ENCODE measurements at regions not wholly inside any gene's neighbourhood (a gene's known extent, or its start where the extent isn't known, plus 50 kb on each side); places are given as distances from the start of the nearest gene placed in this dataset.

DNA sequence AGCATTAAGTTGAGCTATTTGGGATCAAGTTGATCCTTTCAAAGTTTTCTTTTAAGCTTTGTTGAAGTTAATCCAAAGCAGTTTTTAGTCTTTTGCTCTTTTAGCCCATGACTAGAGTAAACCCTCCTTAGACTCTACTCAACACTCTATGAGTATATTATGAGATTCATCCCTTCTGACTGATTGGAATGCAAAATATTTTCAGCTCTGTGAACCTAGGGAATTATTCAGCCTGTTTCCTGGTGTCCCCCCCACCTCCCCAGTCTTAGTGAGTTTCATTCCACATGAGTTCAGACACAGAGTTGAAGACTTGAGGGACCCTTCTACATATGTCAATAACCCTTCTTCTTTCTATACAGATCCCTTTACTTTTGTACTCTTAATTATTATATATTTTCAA is 413.7 kb downstream of the RFPL4B start:
- in situ Hi-C loops (cut with HindIII; ENCODE audit: low pct_ligation_motif_present, low sequenced_read_pairs), result no loop called here
- peak; percentile 1 for DNase-seq
- Histone ChIP-seq H3K4me3 (ENCODE audit: low read depth, low read length) (no peak overlapping the region), H3K36me3 (replicated peaks) (no peaks in the 10 kb centered on the region), H3K27me3 (replicated peaks) (no peaks in the 10 kb centered on the region), H3K27ac (no peak overlapping the region)
- no peak for TF ChIP-seq CTCF (IDR thresholded peaks at IDR 0.05; ENCODE audit: low read depth, low read length, missing control alignments)

DNA sequence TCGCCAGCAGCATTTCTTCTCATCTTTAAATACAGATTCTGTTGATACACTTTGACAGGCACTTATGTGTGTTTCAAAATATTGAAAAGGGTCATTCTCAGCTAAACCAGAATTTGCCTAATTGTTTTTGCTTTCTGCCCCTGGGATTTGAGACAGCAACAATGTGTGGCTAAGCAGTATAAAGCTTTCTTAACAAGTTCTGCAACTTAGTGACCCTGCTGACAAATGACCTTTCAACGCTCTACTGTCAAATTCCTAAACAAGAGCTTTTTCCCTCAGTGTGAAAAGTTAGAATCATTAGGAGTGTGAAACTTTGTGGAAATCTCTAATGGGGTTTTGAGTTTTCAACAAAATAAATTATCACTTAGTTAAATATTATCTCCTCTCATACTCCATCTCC is 414.6 kb downstream of the RFPL4B start:
- Histone ChIP-seq H3K27me3 (replicated peaks) (no peaks in the 10 kb centered on the region), H3K27ac (no peak overlapping the region), H3K4me3 (ENCODE audit: low read depth, low read length) (no peak overlapping the region), H3K36me3 (replicated peaks) (no peaks in the 10 kb centered on the region)
- no peak for TF ChIP-seq CTCF (IDR thresholded peaks at IDR 0.05; ENCODE audit: low read depth, low read length, missing control alignments)
- DNase-seq, result no peak
- in situ Hi-C loops (cut with HindIII; ENCODE audit: low pct_ligation_motif_present, low sequenced_read_pairs), result no loop called here

DNA sequence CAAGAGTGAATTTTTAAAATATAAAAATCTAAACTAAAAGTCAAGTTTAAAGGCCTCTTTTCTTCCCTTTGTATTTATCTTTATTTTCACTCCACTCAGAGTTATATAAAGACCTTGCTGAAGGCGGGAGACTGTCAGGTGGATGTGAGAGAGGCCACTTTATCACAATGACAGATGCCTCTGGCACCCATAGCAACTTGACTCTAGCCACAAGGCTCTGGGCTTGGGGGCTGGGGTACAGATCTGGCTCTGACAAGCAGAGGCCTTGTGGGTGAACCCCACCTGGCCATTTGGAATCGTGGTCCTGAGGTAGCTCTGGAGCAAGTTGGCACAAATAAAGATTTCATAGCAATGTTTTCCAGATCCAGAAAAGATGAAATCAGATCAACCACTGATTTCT is 417.2 kb downstream of the RFPL4B start:
- Histone ChIP-seq H3K27ac (no peak overlapping the region), H3K27me3 (replicated peaks) (no peaks in the 10 kb centered on the region), H3K4me3 (ENCODE audit: low read depth, low read length) (no peak overlapping the region), H3K36me3 (replicated peaks) (no peaks in the 10 kb centered on the region)
- no peak for TF ChIP-seq CTCF (IDR thresholded peaks at IDR 0.05; ENCODE audit: low read depth, low read length, missing control alignments)
- no peak for DNase-seq
- in situ Hi-C loops (cut with HindIII; ENCODE audit: low pct_ligation_motif_present, low sequenced_read_pairs), result no loop called here

DNA sequence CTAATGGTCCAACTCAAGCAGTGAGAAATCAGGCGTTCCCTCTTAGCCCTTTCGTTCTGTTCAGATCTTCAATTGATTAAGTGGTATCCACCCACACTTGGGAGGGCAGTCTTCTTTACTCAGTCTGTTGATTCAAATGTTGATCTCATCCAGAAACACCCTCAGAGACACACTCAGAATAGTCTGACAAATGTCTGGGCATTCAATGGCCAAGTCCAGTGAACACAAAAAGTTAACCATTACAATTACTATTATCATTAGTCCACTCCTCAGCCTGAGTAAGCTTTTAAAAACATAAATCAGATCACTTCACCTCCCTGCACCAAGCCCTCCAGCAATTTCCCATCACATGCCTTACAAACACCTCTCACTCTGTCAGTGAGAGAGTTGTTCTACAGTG is 423.2 kb downstream of the RFPL4B start:
- TF ChIP-seq CTCF (IDR thresholded peaks at IDR 0.05; ENCODE audit: low read depth, low read length, missing control alignments), result no peak
- no peaks in the 10 kb centered on the region for H3K36me3 ChIP-seq (replicated peaks)
- no peaks in the 10 kb centered on the region for H3K27me3 ChIP-seq (replicated peaks)
- no peak for DNase-seq
- in situ Hi-C loops (cut with HindIII; ENCODE audit: low pct_ligation_motif_present, low sequenced_read_pairs), result no loop called here
- no peak overlapping the region for H3K4me3 ChIP-seq (ENCODE audit: low read depth, low read length)
- H3K27ac ChIP-seq, result no peak overlapping the region

DNA sequence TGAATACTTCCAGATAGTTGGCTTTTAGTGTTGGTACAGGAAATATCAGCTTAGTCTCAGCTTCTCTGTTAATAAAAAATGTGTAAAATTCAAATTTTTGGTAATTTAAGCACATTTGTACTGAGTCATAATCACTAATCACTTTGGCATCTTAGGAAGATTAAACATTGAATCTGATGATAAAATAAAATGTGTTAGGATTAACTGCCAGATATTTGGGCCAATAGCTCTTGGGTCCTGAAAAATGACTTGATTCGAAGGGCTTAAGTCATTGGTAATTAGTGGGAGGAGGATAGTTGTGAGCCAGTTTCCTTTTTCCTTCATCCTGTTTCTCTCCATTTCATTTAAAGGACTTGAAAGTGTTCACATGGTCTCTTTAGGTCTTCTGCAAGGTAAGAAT is 426.1 kb downstream of the RFPL4B start:
- no peaks in the 10 kb centered on the region for H3K36me3 ChIP-seq (replicated peaks)
- H3K27ac ChIP-seq, result no peak overlapping the region
- DNase-seq, result no peak
- in situ Hi-C loops (cut with HindIII; ENCODE audit: low pct_ligation_motif_present, low sequenced_read_pairs), result no loop called here
- H3K27me3 ChIP-seq (replicated peaks), result no peaks in the 10 kb centered on the region
- no peak overlapping the region for H3K4me3 ChIP-seq (ENCODE audit: low read depth, low read length)
- TF ChIP-seq CTCF (IDR thresholded peaks at IDR 0.05; ENCODE audit: low read depth, low read length, missing control alignments), result no peak

DNA sequence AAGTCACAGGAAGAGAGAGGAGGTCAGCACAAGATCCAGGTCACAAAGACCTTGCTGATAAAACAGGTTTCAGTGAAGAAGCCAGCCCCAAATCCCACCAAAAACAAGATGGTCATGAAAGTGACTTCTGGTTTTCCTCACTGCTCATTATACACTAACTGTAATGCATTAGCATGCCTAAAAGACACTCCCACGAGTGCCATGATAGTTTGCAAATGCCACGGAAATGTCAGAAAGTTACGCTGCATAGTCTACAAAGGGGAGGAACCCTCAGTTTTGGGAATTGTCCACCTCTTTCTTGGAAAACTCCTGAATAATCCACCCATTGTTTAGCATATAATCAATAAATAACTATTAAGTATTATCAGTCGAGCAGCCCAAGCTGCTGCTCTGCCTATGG is 427.2 kb downstream of the RFPL4B start:
- no peaks in the 10 kb centered on the region for H3K27me3 ChIP-seq (replicated peaks)
- no peak for TF ChIP-seq CTCF (IDR thresholded peaks at IDR 0.05; ENCODE audit: low read depth, low read length, missing control alignments)
- in situ Hi-C loops (cut with HindIII; ENCODE audit: low pct_ligation_motif_present, low sequenced_read_pairs), result no loop called here
- no peak overlapping the region for H3K27ac ChIP-seq
- DNase-seq, result no peak
- H3K36me3 ChIP-seq (replicated peaks), result no peaks in the 10 kb centered on the region
- no peak overlapping the region for H3K4me3 ChIP-seq (ENCODE audit: low read depth, low read length)
